A549 (cell line): ENCODE measurements at regions not wholly inside any gene's neighbourhood (a gene's known extent, or its start where the extent isn't known, plus 50 kb on each side); places are given as distances from the start of the nearest gene placed in this dataset.

ENCODE experiments used
- CBX8 ChIP-seq: fragments of 200-600 bp; sonication (generic); IDR thresholded peaks from 2 replicates; pipeline ENCODE4 v1.6.1; 2016
- CEBPB ChIP-seq, 2 experiments: fragments of >200 bp in 1 of 2; sonication (Bioruptor Twin) in 1 of 2; formaldehyde crosslinking in 1 of 2; IDR thresholded peaks; 2 replicates each; pipeline ENCODE4 v1.6.1; 2012 to 2016
- CHD2 ChIP-seq: fragments of 150-350 bp; IDR thresholded peaks from 2 replicates; pipeline ENCODE4 v1.6.1; 2014; ENCODE audit warnings: low read length; ENCODE audit not compliant: partially characterized antibody
- CTCF ChIP-seq: fragments of >200 bp; sonication (Bioruptor Twin); formaldehyde crosslinking; IDR thresholded peaks from 3 replicates; pipeline ENCODE4 v1.5.1; 2016
- EP300 ChIP-seq, 2 experiments: fragments of >200 bp; sonication (Bioruptor Twin); formaldehyde crosslinking; IDR thresholded peaks; 2 replicates in 1 of 2; 3 replicates in 1 of 2; pipeline ENCODE4 v1.6.1; 2016 to 2017
- HMGXB4 ChIP-seq: fragments of 250-450 bp; sonication (Bioruptor Pico); IDR thresholded peaks from 2 replicates; pipeline ENCODE4 v1.5.0; 2021; ENCODE audit warnings: mild to moderate bottlenecking, moderate library complexity, borderline replicate concordance
- KDM5A ChIP-seq: fragments of 200-600 bp; sonication (generic); IDR thresholded peaks from 2 replicates; pipeline ENCODE4 v1.6.1; 2016; ENCODE audit warnings: antibody characterized with exemption, mild to moderate bottlenecking
- MAFK ChIP-seq: fragments of 450-650 bp; IDR thresholded peaks from 2 replicates; pipeline ENCODE4 v1.6.1; 2014; ENCODE audit not compliant: partially characterized antibody
- NR3C1 ChIP-seq: fragments of >200 bp; sonication (Bioruptor Twin); formaldehyde crosslinking; IDR thresholded peaks from 3 replicates; pipeline ENCODE4 v1.6.1; 2017
- POLR2A ChIP-seq: IDR thresholded peaks from 2 replicates; pipeline ENCODE4 v1.6.1; 2012; ENCODE audit warnings: mild to moderate bottlenecking, low read length
- REST ChIP-seq: fragments of 200-600 bp; sonication (generic); IDR thresholded peaks from 2 replicates; pipeline ENCODE4 v1.6.1; 2016; ENCODE audit warnings: antibody characterized with exemption, mild to moderate bottlenecking, moderate library complexity
- RNF2 ChIP-seq: fragments of 200-600 bp; sonication (generic); IDR thresholded peaks from 2 replicates; pipeline ENCODE4 v1.6.1; 2016; ENCODE audit warnings: low read depth, mild to moderate bottlenecking, antibody characterized with exemption, moderate library complexity, borderline replicate concordance
- TP53 ChIP-seq: fragments of 250-450 bp; sonication (Bioruptor Pico); IDR thresholded peaks from 2 replicates; pipeline ENCODE4 v1.5.0; 2021; ENCODE audit warnings: mild to moderate bottlenecking, moderate library complexity

- TF ChIP-seq CBX8 (no peak), EP300 (IDR thresholded peaks at IDR 0.05) (no peak), REST (no peak), CTCF (no peak), HMGXB4 (CRISPR knock-in tag) (no peak), POLR2A (no peak), CHD2 (no peak), RNF2 (no peak), MAFK (no peak), CEBPB (IDR thresholded peaks at IDR 0.05) (no peak), NR3C1 (no peak), TP53 (CRISPR knock-in tag) (no peak), KDM5A (no peak)
Observed at GRCh38 chr18:10262566-10262965, 191.9 kb upstream of the APCDD1 start.
